GM06990 (cell line): ENCODE measurements at regions not wholly inside any gene's neighbourhood (a gene's known extent, or its start where the extent isn't known, plus 50 kb on each side); places are given as distances from the start of the nearest gene placed in this dataset.

ENCODE experiments used
- DNase-seq: peaks from one replicate; pipeline ENCODE4 v3.0.0-alpha.2; 2011; ENCODE audit not compliant: insufficient read length; ENCODE audit errors: extremely low read depth
- H3K27me3 ChIP-seq: replicated peaks from 2 replicates; pipeline ENCODE4 v1.6.0; 2011; ENCODE audit warnings: low read length; ENCODE audit not compliant: control insufficient read depth, insufficient read depth
- H3K36me3 ChIP-seq: 2 replicates; pipeline ENCODE4 v1.5.1; 2011; ENCODE audit warnings: low read length; ENCODE audit not compliant: control insufficient read depth, insufficient read depth
- H3K4me3 ChIP-seq: replicated peaks from 2 replicates; pipeline ENCODE4 v1.5.1; 2011; ENCODE audit warnings: low read depth, mild to moderate bottlenecking, control low read depth, low read length
- CTCF ChIP-seq: IDR thresholded peaks from 2 replicates; pipeline ENCODE4 v1.5.1; 2011; ENCODE audit warnings: low read length, control low read depth, mild to moderate bottlenecking, inconsistent platforms; ENCODE audit not compliant: insufficient read depth, poor library complexity, severe bottlenecking

DNA sequence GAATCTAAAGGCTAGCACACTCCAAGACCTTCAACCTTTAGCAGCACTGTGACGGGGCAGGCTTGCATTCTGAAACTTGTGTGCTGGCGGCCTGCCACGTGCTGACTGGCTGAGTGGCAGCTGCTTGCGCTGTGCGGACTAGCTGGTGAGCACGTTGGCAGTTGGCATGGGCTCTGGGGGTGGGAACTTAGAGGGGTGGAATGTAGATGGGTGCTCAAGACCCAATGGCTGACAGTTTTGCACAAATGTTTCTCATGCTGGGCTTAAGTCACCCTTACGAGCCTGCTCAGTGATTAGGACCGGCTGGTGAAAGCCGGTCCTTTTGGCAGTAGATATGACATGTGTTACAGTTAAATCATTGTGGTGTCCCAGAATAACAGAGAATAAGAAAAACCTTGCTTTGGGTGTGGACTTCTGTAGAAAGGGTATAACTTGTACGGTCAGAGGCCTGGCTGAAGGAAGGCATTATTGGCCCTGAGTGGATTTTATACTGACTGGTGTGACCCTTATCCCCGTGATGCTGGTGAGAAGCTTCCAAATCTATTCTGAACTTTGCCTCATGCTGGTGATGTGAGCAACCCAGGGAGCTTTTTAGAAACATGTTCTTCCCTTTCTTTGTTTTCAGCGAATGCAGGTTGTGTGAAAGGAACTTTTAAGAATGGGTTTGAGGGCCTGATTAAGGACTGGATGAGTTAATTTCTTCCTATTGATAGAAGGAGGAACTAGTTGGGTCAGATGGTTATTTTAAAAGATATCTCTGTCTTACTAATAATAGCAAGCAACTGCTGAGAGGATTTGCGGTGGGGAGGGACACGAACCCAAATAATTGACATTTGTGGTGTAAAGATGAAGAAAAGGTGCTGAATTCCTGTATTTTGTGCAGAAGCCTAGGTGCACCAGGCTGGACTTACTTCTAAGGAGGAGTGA, 107.4 kb upstream of the SLC4A4 start:
- peaks cover 1% of the 10 kb centered on the region; the same call in 1 of the 2 replicates for H3K27me3 ChIP-seq
- no peak for DNase-seq
- no peak for TF ChIP-seq CTCF

DNA sequence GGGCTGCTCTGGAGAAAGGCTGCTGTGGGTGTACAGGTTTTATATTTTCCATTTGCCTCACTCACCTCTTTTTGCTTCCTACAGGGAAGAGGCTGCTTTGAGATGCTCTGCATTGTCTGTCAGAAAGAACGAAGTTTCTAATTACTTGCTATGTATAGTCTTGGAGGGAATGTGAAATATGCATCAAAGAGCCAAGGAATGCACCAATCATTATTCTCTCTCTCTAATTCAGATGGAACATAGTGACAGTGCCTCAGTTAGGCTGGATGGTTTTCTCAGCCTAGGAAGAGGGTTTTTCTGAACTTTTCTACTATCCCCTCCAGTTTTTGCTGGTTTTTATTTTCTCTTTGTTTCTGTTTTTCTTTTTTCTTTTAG, 106.8 kb upstream of the SLC4A4 start:
- TF ChIP-seq CTCF, result no peak
- Histone ChIP-seq H3K27me3 (peaks cover 1% of the 10 kb centered on the region; the same call in 1 of the 2 replicates), H3K4me3 (no peak overlapping the region), H3K36me3 (no peaks in the 10 kb centered on the region)
- no peak for DNase-seq

More for the DNA sequence above, 107.4 kb upstream of the SLC4A4 start:
- Histone ChIP-seq H3K36me3 (no peaks in the 10 kb centered on the region), H3K4me3 (no peak overlapping the region)

DNA sequence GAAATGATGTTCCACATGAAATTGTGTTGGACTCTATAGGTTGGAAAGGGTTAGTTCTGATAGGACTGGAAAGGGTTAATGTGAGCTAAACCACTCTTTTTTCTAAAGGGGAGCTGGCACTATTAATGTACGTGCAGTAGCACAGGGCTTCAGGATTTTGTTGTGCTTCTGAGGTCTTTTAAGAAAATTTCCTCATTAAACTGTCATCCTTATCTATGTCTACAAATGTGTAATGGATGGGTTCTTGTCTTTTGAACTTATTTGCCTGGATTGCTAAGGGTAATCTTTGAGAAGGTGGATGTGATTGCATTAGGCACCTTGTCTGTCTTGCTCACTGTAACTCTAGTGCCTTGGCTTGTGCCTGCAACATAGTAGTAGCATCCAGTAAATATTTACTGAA, 106.0 kb upstream of the SLC4A4 start:
- Histone ChIP-seq H3K36me3 (no peaks in the 10 kb centered on the region), H3K27me3 (peaks cover 1% of the 10 kb centered on the region; the same call in 1 of the 2 replicates), H3K4me3 (no peak overlapping the region)
- no peak for DNase-seq
- no peak for TF ChIP-seq CTCF

DNA sequence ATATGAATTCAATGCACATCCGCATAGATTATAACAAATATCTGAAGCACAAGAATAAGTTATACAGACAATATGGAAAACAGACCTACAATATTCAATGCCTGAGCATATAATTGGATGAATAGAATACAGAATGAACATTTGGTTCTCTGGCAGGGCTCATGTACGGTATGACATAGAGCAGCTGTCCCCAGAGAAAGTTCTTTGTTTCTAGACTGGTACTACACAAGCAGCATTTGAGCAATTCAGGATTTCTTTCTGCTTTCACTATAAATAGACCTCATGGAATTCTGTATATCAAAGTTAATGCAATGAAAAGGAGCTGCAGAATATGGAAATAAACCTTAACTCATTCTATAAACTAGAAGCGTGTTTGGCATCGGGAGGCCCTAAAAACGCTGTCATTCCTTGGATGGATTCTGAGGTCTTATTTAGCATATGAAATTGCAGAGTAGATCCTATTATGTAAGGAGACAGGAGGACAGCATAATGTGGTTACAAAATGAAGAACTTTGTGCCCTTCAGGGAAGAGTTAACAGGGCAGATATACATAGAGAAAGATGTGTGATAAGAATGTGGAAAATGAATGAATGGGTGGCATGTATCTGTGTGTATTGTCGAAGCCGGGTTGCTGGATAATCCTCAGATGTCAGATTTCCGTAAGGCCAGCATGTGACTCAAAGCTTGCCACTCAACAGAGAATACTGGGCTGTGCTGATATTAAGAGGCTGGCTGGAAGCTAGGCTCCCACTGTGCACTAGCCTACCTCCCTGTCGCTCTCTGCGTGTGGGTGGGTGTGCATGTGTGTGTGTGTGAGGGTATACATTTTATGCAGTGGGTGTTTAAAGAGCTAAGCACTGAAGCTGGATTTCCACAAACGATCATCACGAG, 103.3 kb upstream of the SLC4A4 start:
- H3K4me3 ChIP-seq, result no peak overlapping the region
- DNase-seq, result no peak

GRCh38 chr4:71236226-71236625, 102.6 kb upstream of the SLC4A4 start:
- Histone ChIP-seq H3K36me3 (no peaks in the 10 kb centered on the region), H3K4me3 (no peak overlapping the region), H3K27me3 (peaks cover 1% of the 10 kb centered on the region; the same call in 1 of the 2 replicates)
- no peak for DNase-seq
- no peak for TF ChIP-seq CTCF

More for the DNA sequence above, 103.3 kb upstream of the SLC4A4 start:
- peaks cover 1% of the 10 kb centered on the region; the same call in 1 of the 2 replicates for H3K27me3 ChIP-seq
- TF ChIP-seq CTCF, result no peak
- no peaks in the 10 kb centered on the region for H3K36me3 ChIP-seq
